Activated CD8-positive, alpha-beta memory T cell treated with anti-CD3 and anti-CD28 coated beads, Interleukin-2, amount 10 ng/mL, durations not matched to agents 7 days and 5 days (primary cell): ENCODE measurements at regions not wholly inside any gene's neighbourhood (a gene's known extent, or its start where the extent isn't known, plus 50 kb on each side); places are given as distances from the start of the nearest gene placed in this dataset.
"Not testable (repeated sequence)": the region's sequence is repeated elsewhere in the genome, so short reads cannot be mapped to it uniquely, and the experiment has no call there.

Experiments used
- ATAC-seq: fragments of 150-1000 bp; cut with Tn5 transposase; one replicate; pipeline ENCODE4 v1.10.0; 2021; ENCODE audit warnings: moderate library complexity
- CTCF ChIA-PET: fragments of 350-600 bp; sonication (Branson Sonifier 250); formaldehyde crosslinking; loops from one replicate; lab custom pipeline; 2021; ENCODE audit warnings: antibody characterized with exemption; lab: Charles Lee
- DNase-seq: peaks from one replicate; pipeline ENCODE4 v3.0.0-alpha.2; 2020
- H3K27ac Mint-ChIP-seq: one replicate; pipeline ENCODE4 v1.8.0; 2021; ENCODE audit warnings: mild to moderate bottlenecking, mixed read lengths
- H3K27me3 Mint-ChIP-seq: one replicate; pipeline ENCODE4 v1.8.0; 2021; ENCODE audit warnings: mixed read lengths
- H3K36me3 Mint-ChIP-seq: one replicate; pipeline ENCODE4 v1.8.0; 2021; ENCODE audit warnings: mild to moderate bottlenecking, mixed read lengths
- H3K4me1 Mint-ChIP-seq: one replicate; pipeline ENCODE4 v1.8.0; 2021; ENCODE audit warnings: mixed read lengths
- H3K4me3 Mint-ChIP-seq: one replicate; pipeline ENCODE4 v1.8.0; 2021; ENCODE audit warnings: mild to moderate bottlenecking, moderate library complexity, mixed read lengths
- H3K9me3 Mint-ChIP-seq: one replicate; pipeline ENCODE4 v1.8.0; 2022; ENCODE audit warnings: low read depth, mixed read lengths

- CTCF ChIA-PET: no interaction called here
- DNase-seq (no peak), ATAC-seq (no peak)
- no peak overlapping the region for H3K27ac Mint-ChIP-seq
- H3K27me3 Mint-ChIP-seq: no peaks in the 10 kb centered on the region
- no peaks in the 10 kb centered on the region for H3K36me3 Mint-ChIP-seq
- H3K4me3 Mint-ChIP-seq: no peak overlapping the region
- H3K4me1 Mint-ChIP-seq: no peaks in the 10 kb centered on the region
- no peaks in the 10 kb centered on the region for H3K9me3 Mint-ChIP-seq
Observed at GRCh38 chr11:101835506-101836063, 79.2 kb upstream of the CEP126 start.

- DNase-seq, H3K9me3 Mint-ChIP-seq, CTCF ChIA-PET, H3K36me3 Mint-ChIP-seq, H3K4me1 Mint-ChIP-seq, ATAC-seq, H3K4me3 Mint-ChIP-seq, H3K27me3 Mint-ChIP-seq, H3K27ac Mint-ChIP-seq: not testable (repeated sequence)
Observed at GRCh38 chr11:101830475-101830874, 84.3 kb upstream of the CEP126 start.

GRCh38 chr11:101825531-101825930, 89.3 kb upstream of the CEP126 start:
- Mint-ChIP-seq H3K4me1 (no peaks in the 10 kb centered on the region), H3K27me3 (no peaks in the 10 kb centered on the region), H3K36me3 (no peaks in the 10 kb centered on the region), H3K27ac (no peak overlapping the region), H3K9me3 (no peaks in the 10 kb centered on the region), H3K4me3 (no peak overlapping the region)
- DNase-seq (no peak), ATAC-seq (no peak)
- CTCF ChIA-PET: no interaction called here

GRCh38 chr11:101817581-101817980, 97.2 kb upstream of the CEP126 start:
- H3K4me3 Mint-ChIP-seq: no peak overlapping the region
- H3K27me3 Mint-ChIP-seq: no peaks in the 10 kb centered on the region
- H3K27ac Mint-ChIP-seq: no peak overlapping the region
- CTCF ChIA-PET: no interaction called here
- ATAC-seq (no peak), DNase-seq (no peak)
- H3K4me1 Mint-ChIP-seq: no peaks in the 10 kb centered on the region
- no peaks in the 10 kb centered on the region for H3K36me3 Mint-ChIP-seq
- H3K9me3 Mint-ChIP-seq: no peaks in the 10 kb centered on the region

GRCh38 chr11:101816613-101817012, 98.2 kb upstream of the CEP126 start:
- no peaks in the 10 kb centered on the region for H3K9me3 Mint-ChIP-seq
- DNase-seq: no peak
- CTCF ChIA-PET: no interaction called here
- H3K36me3 Mint-ChIP-seq: no peaks in the 10 kb centered on the region
- no peaks in the 10 kb centered on the region for H3K27me3 Mint-ChIP-seq
- no peak for ATAC-seq
- H3K4me3 Mint-ChIP-seq: no peak overlapping the region
- no peak overlapping the region for H3K27ac Mint-ChIP-seq
- no peaks in the 10 kb centered on the region for H3K4me1 Mint-ChIP-seq

GRCh38 chr11:101812546-101812945, 102.3 kb upstream of the CEP126 start:
- H3K9me3 Mint-ChIP-seq: no peaks in the 10 kb centered on the region
- CTCF ChIA-PET: no interaction called here
- DNase-seq (no peak), ATAC-seq (no peak)
- no peak overlapping the region for H3K27ac Mint-ChIP-seq
- no peaks in the 10 kb centered on the region for H3K4me1 Mint-ChIP-seq
- no peaks in the 10 kb centered on the region for H3K27me3 Mint-ChIP-seq
- H3K36me3 Mint-ChIP-seq: no peaks in the 10 kb centered on the region
- H3K4me3 Mint-ChIP-seq: no peak overlapping the region

GRCh38 chr11:101810546-101810945, 104.3 kb upstream of the CEP126 start:
- ATAC-seq (no peak), DNase-seq (no peak)
- no peaks in the 10 kb centered on the region for H3K9me3 Mint-ChIP-seq
- H3K36me3 Mint-ChIP-seq: no peaks in the 10 kb centered on the region
- no peak overlapping the region for H3K4me3 Mint-ChIP-seq
- CTCF ChIA-PET: no interaction called here
- H3K27me3 Mint-ChIP-seq: no peaks in the 10 kb centered on the region
- H3K27ac Mint-ChIP-seq: no peak overlapping the region
- no peaks in the 10 kb centered on the region for H3K4me1 Mint-ChIP-seq

- no peak overlapping the region for H3K27ac Mint-ChIP-seq
Observed at GRCh38 chr11:101807531-101807930, 107.3 kb upstream of the CEP126 start.

GRCh38 chr11:101803651-101804050, 111.2 kb upstream of the CEP126 start:
- no peak overlapping the region for H3K4me3 Mint-ChIP-seq
- ATAC-seq (no peak), DNase-seq (no peak)
- H3K36me3 Mint-ChIP-seq: no peaks in the 10 kb centered on the region
- no peak overlapping the region for H3K27ac Mint-ChIP-seq
- H3K9me3 Mint-ChIP-seq: no peaks in the 10 kb centered on the region
- CTCF ChIA-PET: no interaction called here
- no peaks in the 10 kb centered on the region for H3K4me1 Mint-ChIP-seq
- no peaks in the 10 kb centered on the region for H3K27me3 Mint-ChIP-seq

More at GRCh38 chr11:101807531-101807930, 107.3 kb upstream of the CEP126 start:
- ATAC-seq: no peak
- CTCF ChIA-PET: no interaction called here
- Mint-ChIP-seq H3K4me1 (no peaks in the 10 kb centered on the region), H3K36me3 (no peaks in the 10 kb centered on the region), H3K9me3 (no peaks in the 10 kb centered on the region), H3K27me3 (no peaks in the 10 kb centered on the region), H3K4me3 (no peak overlapping the region)
- no peak for DNase-seq

GRCh38 chr11:101797335-101797734, 117.5 kb upstream of the CEP126 start:
- Mint-ChIP-seq H3K27ac (no peak overlapping the region), H3K9me3 (peaks cover 2% of the 10 kb centered on the region), H3K27me3 (peaks cover 2% of the 10 kb centered on the region), H3K4me1 (no peaks in the 10 kb centered on the region), H3K36me3 (no peaks in the 10 kb centered on the region), H3K4me3 (no peak overlapping the region)
- no peak for DNase-seq
- CTCF ChIA-PET: no interaction called here
- no peak for ATAC-seq

- no peaks in the 10 kb centered on the region for H3K36me3 Mint-ChIP-seq
- no peaks in the 10 kb centered on the region for H3K4me1 Mint-ChIP-seq
- no peak for DNase-seq
- peaks cover 2% of the 10 kb centered on the region for H3K27me3 Mint-ChIP-seq
- ATAC-seq: no peak
- peaks cover 2% of the 10 kb centered on the region for H3K9me3 Mint-ChIP-seq
- CTCF ChIA-PET: no interaction called here
- no peak overlapping the region for H3K27ac Mint-ChIP-seq
- no peak overlapping the region for H3K4me3 Mint-ChIP-seq
Observed at GRCh38 chr11:101792814-101793213, 122.0 kb upstream of the CEP126 start.

- Mint-ChIP-seq H3K27ac (no peak overlapping the region), H3K27me3 (no peaks in the 10 kb centered on the region), H3K36me3 (no peaks in the 10 kb centered on the region), H3K9me3 (no peaks in the 10 kb centered on the region), H3K4me3 (no peak overlapping the region), H3K4me1 (no peaks in the 10 kb centered on the region)
- CTCF ChIA-PET: no interaction called here
- no peak for DNase-seq
- ATAC-seq: no peak
Observed at GRCh38 chr11:101786916-101787315, 127.9 kb upstream of the CEP126 start.

GRCh38 chr11:101786421-101786820, 128.4 kb upstream of the CEP126 start:
- no peaks in the 10 kb centered on the region for H3K9me3 Mint-ChIP-seq
- no peak overlapping the region for H3K27ac Mint-ChIP-seq
- CTCF ChIA-PET: no interaction called here

GRCh38 chr11:101779167-101779566, 135.6 kb upstream of the CEP126 start:
- H3K9me3 Mint-ChIP-seq, H3K4me3 Mint-ChIP-seq, H3K27me3 Mint-ChIP-seq, CTCF ChIA-PET, DNase-seq, H3K27ac Mint-ChIP-seq, H3K4me1 Mint-ChIP-seq, ATAC-seq, H3K36me3 Mint-ChIP-seq: not testable (repeated sequence)

More at GRCh38 chr11:101786421-101786820, 128.4 kb upstream of the CEP126 start:
- ATAC-seq: no peak
- Mint-ChIP-seq H3K27me3 (no peaks in the 10 kb centered on the region), H3K4me3 (no peak overlapping the region), H3K36me3 (no peaks in the 10 kb centered on the region), H3K4me1 (no peaks in the 10 kb centered on the region)
- no peak for DNase-seq

- Mint-ChIP-seq H3K27me3 (no peaks in the 10 kb centered on the region), H3K36me3 (no peaks in the 10 kb centered on the region), H3K4me3 (no peak overlapping the region), H3K27ac (no peak overlapping the region), H3K9me3 (peaks cover 5% of the 10 kb centered on the region), H3K4me1 (no peaks in the 10 kb centered on the region)
- ATAC-seq (no peak), DNase-seq (no peak)
- CTCF ChIA-PET: no interaction called here
Observed at GRCh38 chr11:101777476-101777875, 137.3 kb upstream of the CEP126 start.
